Ovary (tissue), 3 donors: ENCODE measurements at regions not wholly inside any gene's neighbourhood (a gene's known extent, or its start where the extent isn't known, plus 50 kb on each side); places are given as distances from the start of the nearest gene placed in this dataset.

Source experiments
- POLR2A ChIP-seq: fragments of 450-650 bp; IDR thresholded peaks from one replicate; pipeline ENCODE4 v1.6.1; 2017; ENCODE audit warnings: antibody characterized with exemption, mild to moderate bottlenecking, moderate library complexity
- TF ChIP-seq, protein P1 (sequence below), 3 donors: fragments of 450-650 bp in 2 of 3; fragments of 200-600 bp in 1 of 3; IDR thresholded peaks; one replicate each; pipeline versions ENCODE4 v1.5.1 to v1.8.0; 2016 to 2022; ENCODE audit warnings: antibody characterized with exemption in 3 of 3, mild to moderate bottlenecking in 1 of 3
- donor health status: DM: no; HTN: no; CAD: no.

DNA sequence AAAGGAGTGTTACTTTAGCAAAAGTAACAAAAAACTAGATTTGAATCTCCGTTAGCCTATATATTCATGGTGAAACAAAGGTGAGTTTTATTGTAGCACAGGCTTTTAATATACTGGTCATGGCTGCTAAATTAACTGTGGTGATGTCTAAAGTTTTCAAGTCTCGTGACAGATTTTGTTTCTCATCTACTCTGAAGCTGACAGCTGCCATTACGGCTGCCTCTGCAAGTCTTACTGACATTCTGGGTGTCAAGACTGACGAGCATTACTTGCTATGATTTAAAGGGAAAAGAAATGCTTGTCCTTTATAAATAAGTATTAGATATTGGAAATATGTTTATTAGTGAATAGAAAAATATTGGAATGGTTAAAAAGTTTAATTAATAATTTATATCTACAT lies 207.7 kb downstream of the DSEL start:
- TF ChIP-seq, protein P1, sequence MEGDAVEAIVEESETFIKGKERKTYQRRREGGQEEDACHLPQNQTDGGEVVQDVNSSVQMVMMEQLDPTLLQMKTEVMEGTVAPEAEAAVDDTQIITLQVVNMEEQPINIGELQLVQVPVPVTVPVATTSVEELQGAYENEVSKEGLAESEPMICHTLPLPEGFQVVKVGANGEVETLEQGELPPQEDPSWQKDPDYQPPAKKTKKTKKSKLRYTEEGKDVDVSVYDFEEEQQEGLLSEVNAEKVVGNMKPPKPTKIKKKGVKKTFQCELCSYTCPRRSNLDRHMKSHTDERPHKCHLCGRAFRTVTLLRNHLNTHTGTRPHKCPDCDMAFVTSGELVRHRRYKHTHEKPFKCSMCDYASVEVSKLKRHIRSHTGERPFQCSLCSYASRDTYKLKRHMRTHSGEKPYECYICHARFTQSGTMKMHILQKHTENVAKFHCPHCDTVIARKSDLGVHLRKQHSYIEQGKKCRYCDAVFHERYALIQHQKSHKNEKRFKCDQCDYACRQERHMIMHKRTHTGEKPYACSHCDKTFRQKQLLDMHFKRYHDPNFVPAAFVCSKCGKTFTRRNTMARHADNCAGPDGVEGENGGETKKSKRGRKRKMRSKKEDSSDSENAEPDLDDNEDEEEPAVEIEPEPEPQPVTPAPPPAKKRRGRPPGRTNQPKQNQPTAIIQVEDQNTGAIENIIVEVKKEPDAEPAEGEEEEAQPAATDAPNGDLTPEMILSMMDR (IDR thresholded peaks at IDR 0.05), result no peak
- TF ChIP-seq POLR2A, result no peak
